Stomach (tissue), 8 donors: ENCODE measurements at regions not wholly inside any gene's neighbourhood (a gene's known extent, or its start where the extent isn't known, plus 50 kb on each side); places are given as distances from the start of the nearest gene placed in this dataset.

Experiments
- DNase-seq, 2 donors: peaks; one replicate each; pipeline versions ENCODE4 v3.0.0 to v3.0.0-alpha.2; 2013 to 2019
- H3K27ac ChIP-seq, 5 donors: fragments of 200-600 bp in 4 of 5; sonication (generic) in 4 of 5; one replicate each; pipeline ENCODE4 v1.5.1; 2013 to 2019; ENCODE audit warnings: mild to moderate bottlenecking in 1 of 5, moderate library complexity in 1 of 5
- H3K27me3 ChIP-seq, 3 donors: fragments of 200-600 bp; sonication (generic); one replicate each; pipeline ENCODE4 v1.5.1; 2017 to 2019; ENCODE audit warnings: mixed run types in 1 of 3
- H3K36me3 ChIP-seq, 4 donors: fragments of 200-600 bp; sonication (generic); 1 replicate in 3 of 4; 2 replicates in 1 of 4; pipeline ENCODE4 v1.5.1; 2016 to 2019
- H3K4me1 ChIP-seq, 4 donors: fragments of 200-600 bp; sonication (generic); one replicate each; pipeline ENCODE4 v1.5.1; 2016 to 2019
- H3K4me3 ChIP-seq, 4 donors: fragments of 200-600 bp; sonication (generic) in 3 of 4; one replicate each; pipeline ENCODE4 v1.5.1; 2016 to 2019; ENCODE audit warnings: mild to moderate bottlenecking in 1 of 4
- H3K9me3 ChIP-seq, 4 donors: fragments of 200-600 bp; sonication (generic); one replicate each; pipeline ENCODE4 v1.5.1; 2016 to 2019
- EP300 ChIP-seq: sonication (generic); formaldehyde crosslinking; IDR thresholded peaks from one replicate; pipeline ENCODE4 v1.6.1; 2017; ENCODE audit warnings: antibody characterized with exemption
- POLR2A ChIP-seq, 4 donors: fragments of 450-650 bp; IDR thresholded peaks; one replicate each; pipeline ENCODE4 v1.6.1; 2016; ENCODE audit warnings: antibody characterized with exemption in 4 of 4, control low read depth in 2 of 4, mild to moderate bottlenecking in 1 of 4, moderate library complexity in 1 of 4
- POLR2AphosphoS5 ChIP-seq, 3 donors: sonication (generic); formaldehyde crosslinking; IDR thresholded peaks; one replicate each; pipeline ENCODE4 v1.6.1; 2016; ENCODE audit warnings: antibody characterized with exemption in 3 of 3
- WGBS, 5 donors: extraction: QIAGEN DNeasy Blood & Tissue Kit in 3 of 5; methylation state at CpG; one replicate each; pipeline versions ENCODE4 v1.1.5 to v1.1.7; 2013 to 2018; 5-methylcytosine and 5-hydroxymethylcytosine counted together
- intact Hi-C: fragments of 100-400 bp; cut with DNase I; formaldehyde crosslinking; loops from one replicate; pipeline ENCODE4 v1.15.1; 2023; ENCODE audit warnings: low total_unique reads
- TF ChIP-seq, protein P1 (sequence below), 7 experiments: fragments of 450-650 bp in 4 of 7; fragments of 200-600 bp in 3 of 7; sonication (generic) in 3 of 7; IDR thresholded peaks; one replicate each; pipeline ENCODE4 v1.5.1; 2016 to 2019; ENCODE audit warnings: antibody characterized with exemption in 7 of 7, control low read depth in 2 of 7, mild to moderate bottlenecking in 1 of 7
- donor health status: healthy with polysubstance abuse.
- donor health status: Bipolar disorder and iron deficiency.
- donor health status: healthy.

DNA sequence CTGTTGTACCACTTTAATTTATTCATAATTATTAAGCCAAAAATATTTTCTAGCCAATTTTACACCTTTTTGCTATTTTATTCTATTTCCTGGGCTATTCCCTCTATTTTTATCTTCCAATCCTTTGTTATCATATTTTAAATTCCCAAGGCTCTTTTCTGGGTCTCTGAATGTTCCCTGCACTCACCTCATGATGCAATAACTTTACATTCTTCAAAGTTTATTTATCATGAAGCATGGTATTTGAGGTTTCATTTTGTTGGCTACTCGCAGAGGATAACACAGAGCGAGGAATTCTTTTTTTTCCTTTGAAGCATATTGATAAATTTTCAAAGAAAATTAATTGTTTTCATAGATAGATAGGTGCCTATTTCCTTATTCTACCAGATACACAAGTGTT lies 489.8 kb upstream of the TMPRSS15 start:
- H3K27me3 ChIP-seq = no peaks in the 10 kb centered on the region
- 32 to 59% (median 40%) methylated on average over 2 of the region's 2 CpGs for WGBS, 5 donors
- no peaks in the 10 kb centered on the region for H3K9me3 ChIP-seq
- H3K4me1 ChIP-seq = no peaks in the 10 kb centered on the region
- intact Hi-C loops = no loop called here
- H3K27ac ChIP-seq = no peak overlapping the region
- H3K4me3 ChIP-seq = no peak overlapping the region
- no peak for DNase-seq
- no peaks in the 10 kb centered on the region for H3K36me3 ChIP-seq
- TF ChIP-seq POLR2A (IDR thresholded peaks at IDR 0.05) (no peak), EP300 (no peak), POLR2AphosphoS5 (IDR thresholded peaks at IDR 0.05) (no peak)
- TF ChIP-seq, protein P1, sequence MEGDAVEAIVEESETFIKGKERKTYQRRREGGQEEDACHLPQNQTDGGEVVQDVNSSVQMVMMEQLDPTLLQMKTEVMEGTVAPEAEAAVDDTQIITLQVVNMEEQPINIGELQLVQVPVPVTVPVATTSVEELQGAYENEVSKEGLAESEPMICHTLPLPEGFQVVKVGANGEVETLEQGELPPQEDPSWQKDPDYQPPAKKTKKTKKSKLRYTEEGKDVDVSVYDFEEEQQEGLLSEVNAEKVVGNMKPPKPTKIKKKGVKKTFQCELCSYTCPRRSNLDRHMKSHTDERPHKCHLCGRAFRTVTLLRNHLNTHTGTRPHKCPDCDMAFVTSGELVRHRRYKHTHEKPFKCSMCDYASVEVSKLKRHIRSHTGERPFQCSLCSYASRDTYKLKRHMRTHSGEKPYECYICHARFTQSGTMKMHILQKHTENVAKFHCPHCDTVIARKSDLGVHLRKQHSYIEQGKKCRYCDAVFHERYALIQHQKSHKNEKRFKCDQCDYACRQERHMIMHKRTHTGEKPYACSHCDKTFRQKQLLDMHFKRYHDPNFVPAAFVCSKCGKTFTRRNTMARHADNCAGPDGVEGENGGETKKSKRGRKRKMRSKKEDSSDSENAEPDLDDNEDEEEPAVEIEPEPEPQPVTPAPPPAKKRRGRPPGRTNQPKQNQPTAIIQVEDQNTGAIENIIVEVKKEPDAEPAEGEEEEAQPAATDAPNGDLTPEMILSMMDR (IDR thresholded peaks at IDR 0.05) = no peak

DNA sequence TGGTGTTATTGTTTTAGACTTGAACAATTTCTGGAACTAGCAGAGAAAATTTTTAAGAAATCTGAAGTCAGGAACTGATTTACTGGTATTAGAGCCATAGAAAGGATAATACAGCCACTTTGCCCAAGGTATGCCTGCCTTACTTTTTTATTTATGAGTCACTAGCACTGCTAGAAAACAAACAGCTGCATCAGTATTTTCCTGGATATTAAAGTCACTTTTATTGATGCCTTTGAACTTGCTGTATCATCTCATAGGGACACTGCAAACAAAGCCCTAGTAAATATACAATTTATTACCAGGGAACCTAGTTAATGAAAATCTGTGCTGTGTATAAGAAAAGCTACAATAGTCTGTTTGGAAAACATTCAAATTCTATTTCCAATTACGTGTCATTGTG lies 490.8 kb upstream of the TMPRSS15 start:
- WGBS, 5 donors = 0 to 30% (median 10%) methylated on average over 1 of the region's 1 CpG
- H3K9me3 ChIP-seq = no peaks in the 10 kb centered on the region
- H3K27ac ChIP-seq = no peak overlapping the region
- no peak overlapping the region for H3K4me3 ChIP-seq
- no peaks in the 10 kb centered on the region for H3K4me1 ChIP-seq
- TF ChIP-seq POLR2A (IDR thresholded peaks at IDR 0.05) (no peak), EP300 (no peak), POLR2AphosphoS5 (IDR thresholded peaks at IDR 0.05) (no peak)
- TF ChIP-seq, protein P1 (IDR thresholded peaks at IDR 0.05) = no peak
- no peaks in the 10 kb centered on the region for H3K27me3 ChIP-seq
- no peaks in the 10 kb centered on the region for H3K36me3 ChIP-seq
- no peak for DNase-seq
- intact Hi-C loops = no loop called here

DNA sequence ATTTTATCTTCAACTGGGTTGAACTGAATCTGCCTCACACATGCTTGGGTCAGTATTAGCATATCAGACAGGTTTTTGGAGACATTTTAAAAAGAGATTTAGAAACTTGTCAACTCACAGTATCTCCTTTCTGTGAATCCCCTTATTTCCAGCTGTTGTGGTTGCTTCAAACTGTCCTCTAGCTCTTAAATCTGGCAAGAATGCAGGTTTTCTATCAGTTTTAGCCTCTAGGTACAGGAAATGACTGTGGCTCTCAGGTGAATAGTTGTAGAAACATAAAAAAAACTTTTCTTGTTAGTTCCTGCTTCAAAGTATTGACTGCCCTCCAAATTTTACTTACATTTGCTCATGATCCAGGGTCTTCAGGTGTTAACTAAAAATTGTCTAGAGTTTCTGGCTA lies 495.7 kb upstream of the TMPRSS15 start:
- H3K27me3 ChIP-seq = no peaks in the 10 kb centered on the region
- no peak overlapping the region for H3K4me3 ChIP-seq
- intact Hi-C loops = no loop called here
- H3K9me3 ChIP-seq = no peaks in the 10 kb centered on the region
- no peak overlapping the region for H3K27ac ChIP-seq
- H3K36me3 ChIP-seq = no peaks in the 10 kb centered on the region
- DNase-seq = no peak
- no peaks in the 10 kb centered on the region for H3K4me1 ChIP-seq
- TF ChIP-seq EP300 (no peak), POLR2A (IDR thresholded peaks at IDR 0.05) (no peak), POLR2AphosphoS5 (IDR thresholded peaks at IDR 0.05) (no peak)
- TF ChIP-seq, protein P1 (IDR thresholded peaks at IDR 0.05) = no peak

DNA sequence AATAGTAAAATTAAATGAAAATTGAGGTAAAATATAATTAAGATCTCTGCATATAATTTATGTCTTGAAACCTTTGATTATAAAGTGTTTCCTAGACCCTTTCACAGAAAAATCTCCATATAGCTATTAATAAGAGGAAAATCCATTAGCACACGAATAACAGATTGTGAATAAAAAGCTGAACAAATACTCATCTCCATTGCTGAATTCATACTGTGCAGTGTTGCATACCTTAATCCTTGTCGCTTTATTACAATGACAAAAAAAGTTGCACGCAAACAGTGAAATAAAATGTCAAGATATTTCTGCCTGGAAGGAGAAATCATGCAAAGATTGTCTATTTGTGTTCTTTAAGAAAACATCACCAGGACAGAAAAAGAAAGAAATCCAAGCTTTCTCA lies 499.1 kb upstream of the TMPRSS15 start:
- Histone ChIP-seq H3K36me3 (no peaks in the 10 kb centered on the region), H3K27ac (no peak overlapping the region), H3K9me3 (no peaks in the 10 kb centered on the region), H3K27me3 (no peaks in the 10 kb centered on the region), H3K4me1 (no peaks in the 10 kb centered on the region), H3K4me3 (no peak overlapping the region)
- intact Hi-C loops = no loop called here
- no peak for DNase-seq
- 81 to 92% (median 86%) methylated on average over 3 of the region's 3 CpGs for WGBS, 5 donors
- TF ChIP-seq EP300 (no peak), POLR2AphosphoS5 (IDR thresholded peaks at IDR 0.05) (no peak), POLR2A (IDR thresholded peaks at IDR 0.05) (no peak)
- TF ChIP-seq, protein P1 (IDR thresholded peaks at IDR 0.05) = no peak
